ELF-1 (cell line): ENCODE measurements at regions not wholly inside any gene's neighbourhood (a gene's known extent, or its start where the extent isn't known, plus 50 kb on each side); places are given as distances from the start of the nearest gene placed in this dataset.

Source experiments
- DNase-seq: peaks from one replicate; pipeline ENCODE4 v3.0.0-alpha.2; 2016; ENCODE audit warnings: low read depth, low spot score

- DNase-seq = peak; percentile 68
Measured at GRCh38 chr5:4295663-4296339, 700.2 kb downstream of the IRX1 start.

- no peak for DNase-seq
Measured at GRCh38 chr5:4306057-4306456, 710.4 kb downstream of the IRX1 start.

- DNase-seq = no peak
Measured at GRCh38 chr5:4309026-4309425, 713.4 kb downstream of the IRX1 start.

GRCh38 chr5:4313138-4313537 is 717.5 kb downstream of the IRX1 start:
- DNase-seq = no peak

- DNase-seq = no peak
Measured at GRCh38 chr5:4319478-4320128, 724.0 kb downstream of the IRX1 start.

GRCh38 chr5:4330327-4330726 is 734.7 kb downstream of the IRX1 start:
- DNase-seq = no peak

- DNase-seq = no peak
Measured at GRCh38 chr5:4335078-4335477, 739.4 kb downstream of the IRX1 start.

GRCh38 chr5:4337519-4337918 is 741.9 kb downstream of the IRX1 start:
- peak; percentile 4 for DNase-seq

- no peak for DNase-seq
Measured at GRCh38 chr5:4339949-4340348, 744.3 kb downstream of the IRX1 start.

GRCh38 chr5:4345850-4346249 is 750.2 kb downstream of the IRX1 start:
- no peak for DNase-seq

GRCh38 chr5:4348423-4348822 is 752.8 kb downstream of the IRX1 start:
- no peak for DNase-seq

GRCh38 chr5:4348919-4349318 is 753.3 kb downstream of the IRX1 start:
- DNase-seq = no peak

- no peak for DNase-seq
Measured at GRCh38 chr5:4356201-4356600, 760.6 kb downstream of the IRX1 start.

- DNase-seq = no peak
Measured at GRCh38 chr5:4359847-4360246, 764.2 kb downstream of the IRX1 start.

- DNase-seq = no peak
Measured at GRCh38 chr5:4361753-4362152, 766.1 kb downstream of the IRX1 start.

GRCh38 chr5:4362411-4362810 is 766.8 kb downstream of the IRX1 start:
- no peak for DNase-seq

GRCh38 chr5:4363045-4363444 is 767.4 kb downstream of the IRX1 start:
- no peak for DNase-seq

- DNase-seq = no peak
Measured at GRCh38 chr5:4366628-4367027, 771.0 kb downstream of the IRX1 start.

GRCh38 chr5:4370218-4370617 is 769.9 kb upstream of the ADAMTS16 start:
- no peak for DNase-seq

- DNase-seq = no peak
Measured at GRCh38 chr5:4372481-4372880, 767.6 kb upstream of the ADAMTS16 start.

- no peak for DNase-seq
Measured at GRCh38 chr5:4373051-4373820, 766.9 kb upstream of the ADAMTS16 start.

- no peak for DNase-seq
Measured at GRCh38 chr5:4374866-4375265, 765.3 kb upstream of the ADAMTS16 start.

GRCh38 chr5:4375640-4376039 is 764.5 kb upstream of the ADAMTS16 start:
- no peak for DNase-seq
